Cardiac septum (tissue), 1 donor: ENCODE measurements at regions not wholly inside any gene's neighbourhood (a gene's known extent, or its start where the extent isn't known, plus 50 kb on each side); places are given as distances from the start of the nearest gene placed in this dataset.
"Not testable (repeated sequence)": the region's sequence is repeated elsewhere in the genome, so short reads cannot be mapped to it uniquely, and the experiment has no call there.

ENCODE experiments used
- DNase-seq: peaks from one replicate; pipeline ENCODE4 v3.0.0-alpha.2; 2020; ENCODE audit warnings: low spot score
- intact Hi-C: fragments of 100-400 bp; cut with DNase I; formaldehyde crosslinking; loops from one replicate; pipeline ENCODE4 v1.14.0; 2022
- donor health status: DM: no; HTN: no; CAD: no.

DNA sequence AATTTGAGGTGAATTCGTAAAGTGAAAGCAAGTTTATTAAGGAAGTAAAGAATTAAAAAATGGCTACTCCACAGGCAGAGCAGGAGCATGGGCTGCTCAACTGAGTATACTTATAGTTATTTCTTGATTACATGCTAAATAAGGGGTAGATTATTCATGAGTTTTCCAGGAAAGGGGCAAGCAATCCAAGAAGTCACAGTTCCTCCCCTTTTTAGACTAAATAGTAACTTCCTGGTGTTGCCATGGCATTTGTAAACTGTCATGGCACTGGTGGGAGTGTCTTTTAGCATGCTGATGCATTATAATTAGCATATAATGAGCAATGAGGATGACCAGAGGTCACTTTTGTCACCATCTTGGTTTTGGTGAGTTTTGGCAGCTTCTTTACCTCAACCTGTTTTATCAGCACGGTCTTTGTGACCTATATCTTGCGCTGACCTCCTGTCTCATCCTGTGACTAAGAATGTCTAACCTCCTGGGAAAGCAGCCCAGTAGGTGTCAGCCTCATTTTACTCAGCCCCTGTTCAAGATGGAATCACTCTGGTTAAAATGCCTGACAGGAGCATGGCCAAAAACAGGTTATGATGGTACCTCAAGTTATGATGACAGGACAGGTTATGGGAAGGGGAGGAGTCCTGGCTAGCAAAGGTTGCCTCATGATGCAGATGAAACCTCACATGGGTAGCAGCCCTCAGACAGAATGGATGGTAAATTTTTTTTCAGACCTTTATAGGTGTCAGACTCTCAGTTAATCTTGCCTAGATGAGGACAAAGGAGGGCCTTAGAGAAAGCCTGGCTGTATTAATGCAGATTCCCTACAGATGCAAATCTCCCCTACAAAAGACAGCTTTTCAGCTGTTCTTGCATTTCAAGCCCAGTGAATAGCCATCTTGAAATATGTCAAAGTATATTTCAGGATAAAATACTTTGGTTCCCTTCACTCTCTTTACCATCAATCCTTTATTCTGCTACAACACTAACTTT is 49.7 kb downstream of the SIPA1L2 start:
- DNase-seq: no peak
- intact Hi-C loops: no loop called here

GRCh38 chr1:232579466-232579865 is 50.5 kb downstream of the SIPA1L2 start:
- intact Hi-C loops: no loop called here
- DNase-seq: no peak

- intact Hi-C loops: no loop called here
- DNase-seq: no peak
Measured at GRCh38 chr1:232578651-232579195, 51.2 kb downstream of the SIPA1L2 start.

- no peak for DNase-seq
- intact Hi-C loops: no loop called here
Measured at GRCh38 chr1:232577772-232578171, 52.2 kb downstream of the SIPA1L2 start.

- no peak for DNase-seq
- intact Hi-C loops: no loop called here
Measured at GRCh38 chr1:232576537-232576936, 53.4 kb downstream of the SIPA1L2 start.

DNA sequence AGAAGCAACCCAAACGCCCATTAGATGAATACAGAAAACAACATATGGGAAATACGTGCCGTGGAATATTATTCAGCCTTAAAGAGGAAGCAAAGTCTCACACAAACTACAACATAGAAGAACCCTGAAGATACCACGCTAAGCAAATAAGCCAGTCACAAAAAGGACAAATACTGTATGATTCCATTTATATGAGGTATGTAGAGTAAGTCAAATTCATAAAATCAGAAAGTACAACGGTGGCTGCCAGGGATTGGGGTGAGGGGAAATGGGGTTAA is 54.2 kb downstream of the SIPA1L2 start:
- no peak for DNase-seq
- intact Hi-C loops: no loop called here

- intact Hi-C loops: no loop called here
- no peak for DNase-seq
Measured at GRCh38 chr1:232574889-232575762, 54.8 kb downstream of the SIPA1L2 start.

GRCh38 chr1:232574077-232574476 is 55.9 kb downstream of the SIPA1L2 start:
- intact Hi-C loops: no loop called here
- no peak for DNase-seq

DNA sequence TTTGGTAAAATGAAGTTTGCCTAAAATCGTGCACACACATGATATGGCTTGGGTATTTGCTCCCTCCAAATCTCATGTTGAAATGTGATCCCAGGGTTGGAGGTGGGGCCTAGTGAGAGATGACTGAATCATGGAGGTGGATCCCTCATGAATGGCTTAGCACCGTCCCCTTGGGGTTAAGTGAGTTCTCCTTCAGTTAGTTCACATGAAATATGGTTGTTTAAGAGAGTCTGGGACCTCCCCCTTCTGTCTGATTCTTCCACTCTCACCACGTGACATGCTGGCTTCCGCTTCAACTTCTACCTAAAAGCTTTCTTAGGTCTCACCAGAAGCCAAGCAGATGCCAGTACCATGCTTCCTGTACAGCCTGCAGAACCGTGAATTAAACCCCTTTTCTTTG is 58.4 kb downstream of the SIPA1L2 start:
- DNase-seq: no peak
- intact Hi-C loops: no loop called here

- DNase-seq: no peak
- intact Hi-C loops: no loop called here
Measured at GRCh38 chr1:232570007-232570406, 59.9 kb downstream of the SIPA1L2 start.

DNA sequence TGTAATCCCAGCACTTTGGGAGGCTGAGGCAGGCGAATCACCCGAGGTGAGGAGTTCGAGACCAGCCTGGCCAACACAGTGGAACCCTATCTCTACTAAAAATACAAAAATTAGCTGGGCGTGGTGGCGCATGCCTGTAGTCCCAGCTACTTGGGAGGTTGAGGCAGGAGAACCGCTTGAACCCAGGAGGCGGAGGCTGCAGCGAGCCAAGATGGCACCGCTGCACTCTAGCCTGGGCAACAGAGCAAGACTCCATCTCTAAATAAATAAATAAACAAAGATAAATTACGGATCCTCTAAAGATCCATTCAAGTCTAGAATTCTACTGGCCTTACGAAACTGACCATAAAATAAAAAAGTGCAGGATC is 60.4 kb downstream of the SIPA1L2 start:
- DNase-seq, intact Hi-C loops: not testable (repeated sequence)

GRCh38 chr1:232568906-232569553 is 60.9 kb downstream of the SIPA1L2 start:
- intact Hi-C loops: no loop called here
- no peak for DNase-seq

DNA sequence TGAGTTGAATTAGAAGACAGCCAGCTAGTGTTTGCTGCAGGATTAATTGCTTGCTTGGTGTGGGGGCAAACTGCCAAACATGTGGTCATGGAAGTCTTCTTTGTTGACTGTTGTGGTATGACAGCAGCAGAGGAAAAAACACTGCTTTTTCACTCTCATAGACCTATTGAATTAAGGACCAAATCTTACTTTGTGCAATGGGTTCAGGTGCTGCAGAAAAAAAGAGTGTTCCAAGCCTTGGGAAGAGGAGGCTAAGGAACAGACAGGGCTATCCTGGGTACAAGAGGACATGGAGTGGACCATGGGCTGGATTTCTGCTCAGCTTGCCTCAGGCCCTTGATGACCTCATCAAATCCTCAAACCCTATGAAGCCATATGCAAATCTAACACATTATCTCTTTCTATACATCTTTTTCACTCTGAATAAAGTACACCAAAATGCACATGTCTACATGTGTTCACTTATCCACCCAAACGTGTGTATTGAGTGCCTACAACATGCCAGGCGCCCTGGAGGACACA is 61.5 kb downstream of the SIPA1L2 start:
- intact Hi-C loops: no loop called here
- no peak for DNase-seq

GRCh38 chr1:232566093-232566492 is 63.8 kb downstream of the SIPA1L2 start:
- DNase-seq: no peak
- intact Hi-C loops: no loop called here

DNA sequence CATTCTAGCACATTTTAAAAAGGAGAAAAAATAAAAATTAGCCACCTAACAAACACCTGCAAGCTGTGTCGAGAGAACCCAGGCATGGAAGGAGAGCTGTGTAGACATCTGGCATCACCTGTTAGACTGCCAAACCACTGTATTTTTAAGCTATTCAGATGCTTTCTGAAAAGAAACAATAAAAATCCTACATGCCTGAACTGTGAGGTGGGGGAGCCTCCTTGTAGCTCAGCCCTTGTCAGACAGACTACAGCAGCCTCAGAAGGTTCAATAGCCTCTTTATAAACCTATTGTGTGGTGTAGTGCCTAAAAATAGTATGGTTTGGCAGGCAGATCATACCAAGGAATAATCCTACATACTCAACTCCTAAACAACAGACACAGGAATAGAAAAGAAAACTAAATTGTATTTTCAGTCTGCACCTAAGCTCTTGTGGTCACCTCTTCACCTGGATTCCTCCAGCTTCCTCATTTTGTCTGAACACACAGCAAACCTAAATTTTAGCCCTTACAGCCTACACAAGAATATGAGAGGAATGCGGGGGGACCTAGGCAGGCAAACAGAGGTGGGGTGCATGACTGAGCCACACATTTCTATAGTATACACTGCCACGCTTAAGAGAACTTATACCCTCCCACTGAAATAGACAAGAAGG is 67.0 kb downstream of the SIPA1L2 start:
- no peak for DNase-seq
- intact Hi-C loops: no loop called here

- intact Hi-C loops: no loop called here
- no peak for DNase-seq
Measured at GRCh38 chr1:232561381-232561780, 68.6 kb downstream of the SIPA1L2 start.

GRCh38 chr1:232560940-232561339 is 69.0 kb downstream of the SIPA1L2 start:
- intact Hi-C loops: no loop called here
- DNase-seq: no peak

GRCh38 chr1:232558954-232559353 is 71.0 kb downstream of the SIPA1L2 start:
- no peak for DNase-seq

GRCh38 chr1:232557502-232558191 is 72.3 kb downstream of the SIPA1L2 start:
- DNase-seq: no peak
- intact Hi-C loops: no loop called here

More at GRCh38 chr1:232558954-232559353, 71.0 kb downstream of the SIPA1L2 start:
- intact Hi-C loops: no loop called here
